ENCODE measurements at regions not wholly inside any gene's neighbourhood (a gene's known extent, or its start where the extent isn't known, plus 50 kb on each side); places are given as distances from the start of the nearest gene placed in this dataset.

DNA sequence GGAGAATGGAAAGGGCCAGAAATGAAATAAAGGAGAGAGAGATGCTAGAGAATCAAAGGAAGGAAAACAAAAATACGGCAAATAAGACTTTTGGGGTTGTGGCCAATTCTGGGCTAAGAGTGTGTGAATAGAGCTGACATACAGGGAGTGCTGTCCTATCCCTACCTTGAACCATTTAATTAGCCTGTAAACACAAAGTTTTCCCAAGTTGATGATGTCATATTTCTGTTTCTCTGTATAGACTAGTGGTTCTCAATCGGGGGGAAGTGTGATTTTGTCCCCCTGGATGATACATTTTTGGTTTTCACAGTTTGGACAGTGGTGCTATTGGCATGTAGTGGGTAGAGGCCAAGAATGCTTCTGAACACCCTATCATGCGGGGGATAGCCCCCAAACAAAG lies 148.8 kb downstream of the ACTR3 start:
- POLR2A ChIA-PET = no interaction called here
- DNase-seq (ENCODE audit: low read depth in 1 of 2, low spot score in 1 of 2) (no peak), FAIRE-seq (no peak), ATAC-seq (no peak)
- H3K4me3 ChIP-seq = no peak overlapping the region
- no peaks in the 10 kb centered on the region for H3K4me1 ChIP-seq
- H3K9me3 ChIP-seq = no peaks in the 10 kb centered on the region
- CTCF ChIA-PET = no interaction called here
- TF ChIP-seq, protein P1, sequence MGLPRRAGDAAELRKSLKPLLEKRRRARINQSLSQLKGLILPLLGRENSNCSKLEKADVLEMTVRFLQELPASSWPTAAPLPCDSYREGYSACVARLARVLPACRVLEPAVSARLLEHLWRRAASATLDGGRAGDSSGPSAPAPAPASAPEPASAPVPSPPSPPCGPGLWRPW (IDR thresholded peaks at IDR 0.05) = no peak
- WGBS (ENCODE audit: missing lambda C conversion rate) = 2% methylated on average over 3 of the region's 3 CpGs
- H3K27ac ChIP-seq = no peak overlapping the region
- no peak overlapping the region for H3K4me2 ChIP-seq

DNA sequence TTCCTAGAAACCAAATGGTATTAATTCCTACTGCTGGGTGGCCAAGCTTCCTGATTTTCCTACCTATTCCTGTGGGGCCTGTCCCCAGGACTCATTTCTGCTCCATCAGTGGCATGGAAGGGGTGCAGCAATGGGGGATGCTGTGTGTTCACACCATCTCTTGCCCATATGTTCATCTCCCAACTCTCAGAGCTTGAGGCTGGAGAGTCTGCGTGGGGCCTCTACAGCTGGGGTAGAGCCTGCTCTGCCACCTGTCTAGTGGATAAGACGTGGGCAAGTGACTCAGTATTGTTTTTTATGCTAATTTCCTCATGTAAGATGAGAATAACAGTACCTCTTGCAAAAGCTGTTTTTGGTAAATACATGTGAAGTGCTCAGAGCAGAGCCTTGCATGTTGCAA lies 149.8 kb downstream of the ACTR3 start:
- ChIA-PET CTCF (no interaction called here), POLR2A (no interaction called here)
- no peaks in the 10 kb centered on the region for H3K4me1 ChIP-seq
- WGBS (ENCODE audit: missing lambda C conversion rate) = 32% methylated on average over 2 of the region's 2 CpGs
- FAIRE-seq (no peak), ATAC-seq (no peak), DNase-seq (ENCODE audit: low read depth in 1 of 2, low spot score in 1 of 2) (no peak)
- no peak overlapping the region for H3K4me2 ChIP-seq
- no peak overlapping the region for H3K27ac ChIP-seq
- no peak overlapping the region for H3K4me3 ChIP-seq
- H3K9me3 ChIP-seq = no peaks in the 10 kb centered on the region
- TF ChIP-seq HOXB5 (CRISPR knock-in tag; IDR thresholded peaks at IDR 0.05) (no peak), CBX2 (IDR thresholded peaks at IDR 0.05; ENCODE audit: borderline replicate concordance, low read depth) (no peak)
- TF ChIP-seq, protein P2, sequence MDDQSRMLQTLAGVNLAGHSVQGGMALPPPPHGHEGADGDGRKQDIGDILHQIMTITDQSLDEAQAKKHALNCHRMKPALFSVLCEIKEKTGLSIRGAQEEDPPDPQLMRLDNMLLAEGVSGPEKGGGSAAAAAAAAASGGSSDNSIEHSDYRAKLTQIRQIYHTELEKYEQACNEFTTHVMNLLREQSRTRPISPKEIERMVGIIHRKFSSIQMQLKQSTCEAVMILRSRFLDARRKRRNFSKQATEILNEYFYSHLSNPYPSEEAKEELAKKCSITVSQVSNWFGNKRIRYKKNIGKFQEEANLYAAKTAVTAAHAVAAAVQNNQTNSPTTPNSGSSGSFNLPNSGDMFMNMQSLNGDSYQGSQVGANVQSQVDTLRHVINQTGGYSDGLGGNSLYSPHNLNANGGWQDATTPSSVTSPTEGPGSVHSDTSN (IDR thresholded peaks at IDR 0.05) = no peak
- TF ChIP-seq, protein P3, sequence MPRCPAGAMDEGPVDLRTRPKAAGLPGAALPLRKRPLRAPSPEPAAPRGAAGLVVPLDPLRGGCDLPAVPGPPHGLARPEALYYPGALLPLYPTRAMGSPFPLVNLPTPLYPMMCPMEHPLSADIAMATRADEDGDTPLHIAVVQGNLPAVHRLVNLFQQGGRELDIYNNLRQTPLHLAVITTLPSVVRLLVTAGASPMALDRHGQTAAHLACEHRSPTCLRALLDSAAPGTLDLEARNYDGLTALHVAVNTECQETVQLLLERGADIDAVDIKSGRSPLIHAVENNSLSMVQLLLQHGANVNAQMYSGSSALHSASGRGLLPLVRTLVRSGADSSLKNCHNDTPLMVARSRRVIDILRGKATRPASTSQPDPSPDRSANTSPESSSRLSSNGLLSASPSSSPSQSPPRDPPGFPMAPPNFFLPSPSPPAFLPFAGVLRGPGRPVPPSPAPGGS (IDR thresholded peaks at IDR 0.05) = no peak

DNA sequence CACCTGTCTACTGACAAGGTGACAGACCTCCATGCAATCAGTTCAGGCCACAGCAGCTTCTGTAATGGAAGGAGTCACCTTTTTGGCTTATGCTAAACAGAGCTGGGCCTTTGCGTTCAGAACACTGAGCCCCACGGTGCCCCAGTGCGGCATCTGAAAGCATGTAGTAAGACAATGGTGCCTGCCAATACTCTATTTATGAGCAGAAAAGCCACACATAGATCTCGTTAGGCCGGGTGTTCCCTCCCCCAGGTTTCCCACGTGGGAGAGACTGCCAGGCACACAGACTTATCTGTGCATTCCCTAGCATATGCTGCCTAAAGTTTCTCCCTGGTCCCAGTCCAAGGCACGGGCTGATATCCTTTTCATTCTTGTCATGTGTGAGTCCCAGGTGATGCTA lies 150.9 kb downstream of the ACTR3 start:
- ATAC-seq = no peak
- no peak overlapping the region for H3K27ac ChIP-seq
- WGBS (ENCODE audit: missing lambda C conversion rate) = 17% methylated on average over 6 of the region's 7 CpGs
- no peak overlapping the region for H3K4me2 ChIP-seq
- H3K4me1 ChIP-seq = no peaks in the 10 kb centered on the region
- FAIRE-seq = no peak
- DNase-seq (ENCODE audit: low read depth in 1 of 2, low spot score in 1 of 2) = no peak
- H3K9me3 ChIP-seq = no peaks in the 10 kb centered on the region
- no peak overlapping the region for H3K4me3 ChIP-seq
- ChIA-PET POLR2A (no interaction called here), CTCF (no interaction called here)
- TF ChIP-seq KDM1A (IDR thresholded peaks at IDR 0.05; ENCODE audit: low read depth) (no peak), ZFP36 (IDR thresholded peaks at IDR 0.05; ENCODE audit: borderline replicate concordance, partially characterized antibody) (no peak), PHF8 (IDR thresholded peaks at IDR 0.05; ENCODE audit: borderline replicate concordance, low read depth) (no peak), TP53 (CRISPR knock-in tag; IDR thresholded peaks at IDR 0.05) (no peak), NFE2L2 (conservative IDR thresholded peaks at IDR 0.05; ENCODE audit: low read length) (no peak), ZSCAN20 (CRISPR knock-in tag; IDR thresholded peaks at IDR 0.05) (no peak), RCOR1 (IDR thresholded peaks at IDR 0.05; ENCODE audit: low read depth, low read length) (no peak), HOXB13 (CRISPR knock-in tag; IDR thresholded peaks at IDR 0.05; ENCODE audit: low read depth) (no peak), CBX2 (IDR thresholded peaks at IDR 0.05; ENCODE audit: borderline replicate concordance, low read depth) (no peak), GATA3 (IDR thresholded peaks at IDR 0.05; ENCODE audit: borderline replicate concordance) (no peak), SMC3 (IDR thresholded peaks at IDR 0.05) (no peak)
- TF ChIP-seq, protein P1 (IDR thresholded peaks at IDR 0.05) = no peak
- TF ChIP-seq, protein P4, sequence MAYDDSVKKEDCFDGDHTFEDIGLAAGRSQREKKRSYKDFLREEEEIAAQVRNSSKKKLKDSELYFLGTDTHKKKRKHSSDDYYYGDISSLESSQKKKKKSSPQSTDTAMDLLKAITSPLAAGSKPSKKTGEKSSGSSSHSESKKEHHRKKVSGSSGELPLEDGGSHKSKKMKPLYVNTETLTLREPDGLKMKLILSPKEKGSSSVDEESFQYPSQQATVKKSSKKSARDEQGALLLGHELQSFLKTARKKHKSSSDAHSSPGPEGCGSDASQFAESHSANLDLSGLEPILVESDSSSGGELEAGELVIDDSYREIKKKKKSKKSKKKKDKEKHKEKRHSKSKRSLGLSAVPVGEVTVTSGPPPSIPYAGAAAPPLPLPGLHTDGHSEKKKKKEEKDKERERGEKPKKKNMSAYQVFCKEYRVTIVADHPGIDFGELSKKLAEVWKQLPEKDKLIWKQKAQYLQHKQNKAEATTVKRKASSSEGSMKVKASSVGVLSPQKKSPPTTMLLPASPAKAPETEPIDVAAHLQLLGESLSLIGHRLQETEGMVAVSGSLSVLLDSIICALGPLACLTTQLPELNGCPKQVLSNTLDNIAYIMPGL (CRISPR knock-in tag; IDR thresholded peaks at IDR 0.05; ENCODE audit: borderline replicate concordance) = no peak

DNA sequence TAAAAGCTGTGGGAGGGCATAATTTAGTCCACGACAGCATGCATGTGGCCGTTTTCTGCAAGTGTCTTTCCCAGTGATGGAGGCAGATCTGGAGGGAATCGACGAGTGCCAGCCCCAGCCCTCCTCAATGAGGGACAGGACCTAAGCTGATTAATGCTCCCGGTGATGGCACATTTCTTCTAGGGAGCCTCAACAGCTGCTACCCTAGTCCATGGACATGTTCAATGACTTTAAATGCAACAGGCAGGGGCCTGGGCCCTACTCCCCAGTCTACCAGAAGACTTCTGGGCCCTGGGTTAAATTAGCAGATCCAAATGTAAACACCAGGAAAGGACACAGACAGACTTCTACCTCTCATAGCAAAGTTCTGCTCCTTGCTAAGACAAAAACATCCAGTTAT lies 155.1 kb downstream of the ACTR3 start:
- ChIA-PET POLR2A (no interaction called here), CTCF (no interaction called here)
- no peak for DNase-seq (ENCODE audit: low read depth in 1 of 2, low spot score in 1 of 2)
- no peak for ATAC-seq
- H3K4me2 ChIP-seq = no peak overlapping the region
- H3K27ac ChIP-seq = no peak overlapping the region
- H3K9me3 ChIP-seq = no peaks in the 10 kb centered on the region
- H3K4me1 ChIP-seq = no peaks in the 10 kb centered on the region
- FAIRE-seq = no peak
- WGBS (ENCODE audit: missing lambda C conversion rate) = 26% methylated on average over 5 of the region's 5 CpGs
- H3K4me3 ChIP-seq = no peak overlapping the region
- TF ChIP-seq NFE2L2 (conservative IDR thresholded peaks at IDR 0.05; ENCODE audit: low read length) (no peak), MYC (IDR thresholded peaks at IDR 0.05; ENCODE audit: borderline replicate concordance, low read length) (no peak), GATA3 (IDR thresholded peaks at IDR 0.05; ENCODE audit: borderline replicate concordance) (no peak)
- TF ChIP-seq, protein P5, sequence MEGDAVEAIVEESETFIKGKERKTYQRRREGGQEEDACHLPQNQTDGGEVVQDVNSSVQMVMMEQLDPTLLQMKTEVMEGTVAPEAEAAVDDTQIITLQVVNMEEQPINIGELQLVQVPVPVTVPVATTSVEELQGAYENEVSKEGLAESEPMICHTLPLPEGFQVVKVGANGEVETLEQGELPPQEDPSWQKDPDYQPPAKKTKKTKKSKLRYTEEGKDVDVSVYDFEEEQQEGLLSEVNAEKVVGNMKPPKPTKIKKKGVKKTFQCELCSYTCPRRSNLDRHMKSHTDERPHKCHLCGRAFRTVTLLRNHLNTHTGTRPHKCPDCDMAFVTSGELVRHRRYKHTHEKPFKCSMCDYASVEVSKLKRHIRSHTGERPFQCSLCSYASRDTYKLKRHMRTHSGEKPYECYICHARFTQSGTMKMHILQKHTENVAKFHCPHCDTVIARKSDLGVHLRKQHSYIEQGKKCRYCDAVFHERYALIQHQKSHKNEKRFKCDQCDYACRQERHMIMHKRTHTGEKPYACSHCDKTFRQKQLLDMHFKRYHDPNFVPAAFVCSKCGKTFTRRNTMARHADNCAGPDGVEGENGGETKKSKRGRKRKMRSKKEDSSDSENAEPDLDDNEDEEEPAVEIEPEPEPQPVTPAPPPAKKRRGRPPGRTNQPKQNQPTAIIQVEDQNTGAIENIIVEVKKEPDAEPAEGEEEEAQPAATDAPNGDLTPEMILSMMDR (IDR thresholded peaks at IDR 0.05) = no peak
- TF ChIP-seq, protein P6, sequence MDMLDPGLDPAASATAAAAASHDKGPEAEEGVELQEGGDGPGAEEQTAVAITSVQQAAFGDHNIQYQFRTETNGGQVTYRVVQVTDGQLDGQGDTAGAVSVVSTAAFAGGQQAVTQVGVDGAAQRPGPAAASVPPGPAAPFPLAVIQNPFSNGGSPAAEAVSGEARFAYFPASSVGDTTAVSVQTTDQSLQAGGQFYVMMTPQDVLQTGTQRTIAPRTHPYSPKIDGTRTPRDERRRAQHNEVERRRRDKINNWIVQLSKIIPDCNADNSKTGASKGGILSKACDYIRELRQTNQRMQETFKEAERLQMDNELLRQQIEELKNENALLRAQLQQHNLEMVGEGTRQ (IDR thresholded peaks at IDR 0.05) = no peak

Data from A549 (cell line).